Stimulated activated CD8-positive, alpha-beta memory T cell treated with anti-CD3 and anti-CD28 coated beads, Interleukin-15, amount 100 ng/mL, for 24 hours (primary cell): ENCODE measurements at regions not wholly inside any gene's neighbourhood (a gene's known extent, or its start where the extent isn't known, plus 50 kb on each side); places are given as distances from the start of the nearest gene placed in this dataset.
"Not testable (repeated sequence)": the region's sequence is repeated elsewhere in the genome, so short reads cannot be mapped to it uniquely, and the experiment has no call there.

Experiments used
- DNase-seq: peaks from one replicate; pipeline ENCODE4 v3.0.0-alpha.2; 2020; ENCODE audit warnings: low read depth

- DNase-seq, result no peak
Measured at GRCh38 chr5:163696579-163696887, 191.1 kb downstream of the MAT2B start.

- no peak for DNase-seq
Measured at GRCh38 chr5:163706053-163706771, 200.8 kb downstream of the MAT2B start.

GRCh38 chr5:163712011-163712410, 206.6 kb downstream of the MAT2B start:
- no peak for DNase-seq

- DNase-seq, result no peak
Measured at GRCh38 chr5:163718272-163718671, 212.9 kb downstream of the MAT2B start.

- no peak for DNase-seq
Measured at GRCh38 chr5:163724305-163724704, 218.9 kb downstream of the MAT2B start.

GRCh38 chr5:163727028-163727427, 221.6 kb downstream of the MAT2B start:
- no peak for DNase-seq

GRCh38 chr5:163730206-163730756, 224.9 kb downstream of the MAT2B start:
- no peak for DNase-seq

- DNase-seq, result no peak
Measured at GRCh38 chr5:163731256-163731655, 225.8 kb downstream of the MAT2B start.

GRCh38 chr5:163735069-163735468, 229.7 kb downstream of the MAT2B start:
- DNase-seq, result no peak

- no peak for DNase-seq
Measured at GRCh38 chr5:163747586-163747985, 242.2 kb downstream of the MAT2B start.

- DNase-seq, result no peak
Measured at GRCh38 chr5:163748934-163749333, 243.5 kb downstream of the MAT2B start.

- DNase-seq, result not testable (repeated sequence)
Measured at GRCh38 chr5:163750415-163750814, 245.0 kb downstream of the MAT2B start.

- DNase-seq, result no peak
Measured at GRCh38 chr5:163755505-163755904, 250.1 kb downstream of the MAT2B start.

- no peak for DNase-seq
Measured at GRCh38 chr5:163756170-163756569, 250.8 kb downstream of the MAT2B start.

GRCh38 chr5:163757344-163757743, 251.9 kb downstream of the MAT2B start:
- DNase-seq, result no peak

- DNase-seq, result no peak
Measured at GRCh38 chr5:163758283-163758711, 252.9 kb downstream of the MAT2B start.

- DNase-seq, result no peak
Measured at GRCh38 chr5:163759000-163759704, 253.7 kb downstream of the MAT2B start.

GRCh38 chr5:163760498-163760897, 255.1 kb downstream of the MAT2B start:
- DNase-seq, result no peak

- DNase-seq, result no peak
Measured at GRCh38 chr5:163766936-163767670, 261.7 kb downstream of the MAT2B start.

- no peak for DNase-seq
Measured at GRCh38 chr5:163770625-163771024, 265.2 kb downstream of the MAT2B start.

GRCh38 chr5:163772241-163772640, 266.8 kb downstream of the MAT2B start:
- no peak for DNase-seq

GRCh38 chr5:163772644-163773043, 267.2 kb downstream of the MAT2B start:
- DNase-seq, result no peak

GRCh38 chr5:163773226-163773625, 267.8 kb downstream of the MAT2B start:
- DNase-seq, result no peak
